HepG2 (cell line): ENCODE measurements at regions not wholly inside any gene's neighbourhood (a gene's known extent, or its start where the extent isn't known, plus 50 kb on each side); places are given as distances from the start of the nearest gene placed in this dataset.

Experiments used
- CTCF ChIP-seq: sonication (generic); formaldehyde crosslinking; IDR thresholded peaks from 2 replicates; pipeline ENCODE4 v1.5.0; 2020; ENCODE audit warnings: mild to moderate bottlenecking, missing genetic modification reagents, moderate library complexity
- POLR2A ChIP-seq, 2 experiments: IDR thresholded peaks; 2 replicates each; pipeline ENCODE4 v1.6.1; 2011; ENCODE audit warnings: low read depth in 2 of 2, low read length in 2 of 2, mild to moderate bottlenecking in 1 of 2, moderate library complexity in 1 of 2; ENCODE audit not compliant: insufficient read depth in 1 of 2
- TF ChIP-seq, protein P1 (sequence below): sonication (generic); formaldehyde crosslinking; IDR thresholded peaks from 2 replicates; pipeline ENCODE4 v1.4.0; 2020; ENCODE audit warnings: low read depth, missing genetic modification reagents

GRCh38 chr14:83556746-83557453 is 1973.0 kb upstream of the FLRT2 start:
- TF ChIP-seq, protein P1, sequence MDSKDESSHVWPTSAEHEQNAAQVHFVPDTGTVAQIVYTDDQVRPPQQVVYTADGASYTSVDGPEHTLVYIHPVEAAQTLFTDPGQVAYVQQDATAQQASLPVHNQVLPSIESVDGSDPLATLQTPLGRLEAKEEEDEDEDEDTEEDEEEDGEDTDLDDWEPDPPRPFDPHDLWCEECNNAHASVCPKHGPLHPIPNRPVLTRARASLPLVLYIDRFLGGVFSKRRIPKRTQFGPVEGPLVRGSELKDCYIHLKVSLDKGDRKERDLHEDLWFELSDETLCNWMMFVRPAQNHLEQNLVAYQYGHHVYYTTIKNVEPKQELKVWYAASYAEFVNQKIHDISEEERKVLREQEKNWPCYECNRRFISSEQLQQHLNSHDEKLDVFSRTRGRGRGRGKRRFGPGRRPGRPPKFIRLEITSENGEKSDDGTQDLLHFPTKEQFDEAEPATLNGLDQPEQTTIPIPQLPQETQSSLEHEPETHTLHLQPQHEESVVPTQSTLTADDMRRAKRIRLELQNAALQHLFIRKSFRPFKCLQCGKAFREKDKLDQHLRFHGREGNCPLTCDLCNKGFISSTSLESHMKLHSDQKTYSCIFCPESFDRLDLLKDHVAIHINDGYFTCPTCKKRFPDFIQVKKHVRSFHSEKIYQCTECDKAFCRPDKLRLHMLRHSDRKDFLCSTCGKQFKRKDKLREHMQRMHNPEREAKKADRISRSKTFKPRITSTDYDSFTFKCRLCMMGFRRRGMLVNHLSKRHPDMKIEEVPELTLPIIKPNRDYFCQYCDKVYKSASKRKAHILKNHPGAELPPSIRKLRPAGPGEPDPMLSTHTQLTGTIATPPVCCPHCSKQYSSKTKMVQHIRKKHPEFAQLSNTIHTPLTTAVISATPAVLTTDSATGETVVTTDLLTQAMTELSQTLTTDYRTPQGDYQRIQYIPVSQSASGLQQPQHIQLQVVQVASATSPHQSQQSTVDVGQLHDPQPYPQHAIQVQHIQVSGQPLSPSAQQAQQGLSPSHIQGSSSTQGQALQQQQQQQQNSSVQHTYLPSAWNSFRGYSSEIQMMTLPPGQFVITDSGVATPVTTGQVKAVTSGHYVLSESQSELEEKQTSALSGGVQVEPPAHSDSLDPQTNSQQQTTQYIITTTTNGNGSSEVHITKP, result no peak
- TF ChIP-seq POLR2A (IDR thresholded peaks at IDR 0.05; ENCODE audit: insufficient read depth in 1 of 2, low read depth in 2 of 2, low read length in 2 of 2) (no peak), CTCF (CRISPR knock-in tag) (no peak)
